Stimulated activated memory B cell treated with anti-CD40 and anti-IgM and Interleukin-4, amounts not matched to agents 10 μg/mL and 1 μg/mL and 100 μg/mL, for 72 hours (primary cell): ENCODE measurements at regions not wholly inside any gene's neighbourhood (a gene's known extent, or its start where the extent isn't known, plus 50 kb on each side); places are given as distances from the start of the nearest gene placed in this dataset.
A peak's percentile ranks its signal among the peaks of the same experiment; 100 is the strongest.

Experiments
- ATAC-seq: fragments of 150-1000 bp; cut with Tn5 transposase; 2 replicates; pipeline ENCODE4 v1.10.0; 2021
- H3K27ac Mint-ChIP-seq: one replicate; pipeline ENCODE4 v1.8.0; 2022; ENCODE audit warnings: mild to moderate bottlenecking, mixed read lengths
- H3K27me3 Mint-ChIP-seq: one replicate; pipeline ENCODE4 v1.8.0; 2022; ENCODE audit warnings: mixed read lengths
- H3K36me3 Mint-ChIP-seq: one replicate; pipeline ENCODE4 v1.8.0; 2022; ENCODE audit warnings: mixed read lengths
- H3K4me1 Mint-ChIP-seq: one replicate; pipeline ENCODE4 v1.8.0; 2022; ENCODE audit warnings: mixed read lengths
- H3K4me3 Mint-ChIP-seq: one replicate; pipeline ENCODE4 v1.8.0; 2022; ENCODE audit warnings: mild to moderate bottlenecking, moderate library complexity, mixed read lengths
- H3K9me3 Mint-ChIP-seq: one replicate; pipeline ENCODE4 v1.8.0; 2022; ENCODE audit warnings: mixed read lengths

DNA sequence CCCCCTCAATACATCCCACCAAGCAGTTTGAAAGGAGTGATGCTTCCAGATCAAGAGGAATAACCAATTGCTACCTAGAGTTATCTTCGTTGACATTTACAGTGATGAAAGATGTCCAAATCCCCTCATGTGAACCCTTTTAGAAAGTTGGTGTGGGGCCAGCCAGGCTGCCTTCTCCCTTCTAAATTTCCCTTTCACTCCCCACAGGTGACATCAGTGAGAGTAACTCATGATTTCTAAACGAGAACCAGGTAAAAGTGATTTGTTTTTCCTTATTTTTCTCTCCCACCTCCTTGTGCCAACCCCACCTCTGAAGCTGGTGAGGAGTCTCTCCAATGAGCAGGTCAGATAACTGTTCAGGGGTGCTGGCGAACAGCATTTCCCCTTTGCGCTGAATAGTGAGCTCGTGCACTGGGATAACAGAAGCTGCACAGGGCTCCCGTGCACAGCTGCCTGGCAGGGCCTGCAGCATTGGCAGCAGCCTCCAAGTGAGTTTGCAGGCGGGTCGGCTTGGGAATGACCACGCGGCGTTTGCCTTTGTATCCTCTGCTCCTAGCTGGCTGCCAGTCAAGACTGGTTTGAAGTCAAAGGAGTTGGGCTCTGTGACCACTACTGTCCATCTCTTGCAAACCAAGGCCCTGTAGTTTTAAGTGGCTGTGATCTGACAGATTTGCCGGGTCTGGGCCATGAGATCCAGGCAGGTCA, 70.2 kb upstream of the CORO2B start:
- Mint-ChIP-seq H3K27me3 (peaks cover 54% of the 10 kb centered on the region), H3K36me3 (no peaks in the 10 kb centered on the region), H3K4me3 (no peak overlapping the region), H3K9me3 (no peaks in the 10 kb centered on the region), H3K27ac (no peak overlapping the region), H3K4me1 (no peaks in the 10 kb centered on the region)
- ATAC-seq = no peak

DNA sequence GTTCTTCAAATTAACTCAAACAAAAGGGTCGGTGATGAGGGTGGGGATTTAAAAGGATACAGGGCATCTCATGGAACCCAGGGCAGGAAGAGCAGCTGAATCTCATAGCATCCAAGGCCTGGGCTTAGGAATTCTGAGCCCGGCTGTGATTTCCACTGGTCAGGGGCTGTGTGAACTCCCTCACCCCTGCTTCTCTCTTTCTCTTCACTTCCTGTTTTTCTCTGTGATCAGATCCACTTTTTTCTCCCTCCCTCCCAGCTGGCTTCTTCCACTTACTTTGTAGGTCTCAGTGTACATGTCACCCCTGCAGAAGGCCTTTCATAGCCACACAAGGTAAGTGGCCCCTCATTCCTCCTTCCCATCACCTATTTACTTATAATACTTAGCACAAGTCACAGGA, 68.2 kb upstream of the CORO2B start:
- H3K36me3 Mint-ChIP-seq = no peaks in the 10 kb centered on the region
- H3K27ac Mint-ChIP-seq = no peak overlapping the region
- H3K9me3 Mint-ChIP-seq = no peaks in the 10 kb centered on the region
- no peaks in the 10 kb centered on the region for H3K4me1 Mint-ChIP-seq
- peaks cover 35% of the 10 kb centered on the region for H3K27me3 Mint-ChIP-seq
- H3K4me3 Mint-ChIP-seq = no peak overlapping the region
- ATAC-seq = no peak

DNA sequence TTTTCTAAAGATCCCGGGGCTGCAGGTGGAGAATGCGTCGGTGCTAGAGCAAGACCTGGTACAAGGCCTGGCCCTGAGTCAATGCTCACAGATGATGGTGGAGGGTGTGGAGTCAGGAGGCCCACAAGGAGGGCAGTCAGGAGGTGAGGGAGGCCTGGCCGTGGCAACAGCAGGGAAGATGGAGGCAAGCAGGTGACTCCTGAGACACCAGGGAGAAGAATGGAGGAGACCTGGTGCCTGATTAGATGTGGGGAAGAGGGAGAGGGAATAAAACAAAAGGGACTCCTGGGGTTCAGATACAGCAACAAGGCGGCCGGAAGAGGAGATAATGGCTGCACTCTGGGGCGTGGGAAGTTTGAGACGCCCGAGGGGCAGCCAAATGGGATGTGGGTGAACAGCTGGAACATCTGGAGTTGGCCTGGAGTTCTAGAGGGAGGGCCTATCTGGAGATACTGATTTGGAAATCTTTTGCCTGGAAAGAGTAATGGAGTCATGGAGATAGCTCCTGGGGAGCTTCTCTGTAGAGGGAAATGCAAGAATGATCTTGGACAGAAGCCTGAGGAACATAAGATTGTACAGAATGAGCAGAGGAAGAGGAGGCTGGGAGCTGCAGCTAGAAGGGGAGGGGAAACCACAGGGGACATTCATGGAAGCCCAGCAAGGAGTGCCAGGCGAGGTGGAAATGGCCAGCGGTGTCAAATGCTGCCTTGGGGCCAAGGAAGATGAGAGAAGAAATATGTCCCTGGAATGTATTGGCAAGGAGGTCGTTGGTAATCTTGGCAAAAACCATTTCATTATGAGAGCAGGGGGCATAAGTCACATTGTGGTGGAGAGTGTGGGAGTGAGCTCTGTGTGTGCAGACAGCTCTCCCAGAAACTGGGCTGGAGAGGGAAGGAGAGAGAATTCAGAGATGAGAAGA, 67.5 kb upstream of the CORO2B start:
- Mint-ChIP-seq H3K4me1 (no peaks in the 10 kb centered on the region), H3K36me3 (no peaks in the 10 kb centered on the region), H3K27ac (no peak overlapping the region), H3K9me3 (no peaks in the 10 kb centered on the region), H3K27me3 (peaks cover 28% of the 10 kb centered on the region), H3K4me3 (no peak overlapping the region)
- ATAC-seq = no peak

DNA sequence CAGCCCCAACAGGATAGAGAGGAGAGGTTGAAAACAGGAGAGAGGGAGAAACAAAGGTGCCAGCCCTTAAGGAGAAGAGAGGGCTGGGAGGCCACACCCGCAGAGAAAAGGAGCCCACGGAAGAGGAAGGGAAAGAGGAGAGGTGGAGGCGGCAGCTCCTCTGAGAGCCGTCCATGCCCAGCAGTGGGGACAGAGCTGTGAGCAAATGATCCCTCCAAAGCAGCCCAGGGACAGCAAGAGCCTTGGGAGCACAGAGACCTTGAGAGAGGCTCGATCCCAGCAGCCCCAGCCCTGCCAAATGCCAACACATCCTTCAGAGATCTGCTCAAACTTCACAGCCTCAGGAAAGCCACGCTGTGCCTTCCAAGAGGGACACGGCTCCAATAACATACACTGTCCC, 66.7 kb upstream of the CORO2B start:
- Mint-ChIP-seq H3K4me3 (no peak overlapping the region), H3K4me1 (no peaks in the 10 kb centered on the region), H3K27ac (no peak overlapping the region), H3K27me3 (peaks cover 20% of the 10 kb centered on the region), H3K36me3 (no peaks in the 10 kb centered on the region), H3K9me3 (no peaks in the 10 kb centered on the region)
- no peak for ATAC-seq

DNA sequence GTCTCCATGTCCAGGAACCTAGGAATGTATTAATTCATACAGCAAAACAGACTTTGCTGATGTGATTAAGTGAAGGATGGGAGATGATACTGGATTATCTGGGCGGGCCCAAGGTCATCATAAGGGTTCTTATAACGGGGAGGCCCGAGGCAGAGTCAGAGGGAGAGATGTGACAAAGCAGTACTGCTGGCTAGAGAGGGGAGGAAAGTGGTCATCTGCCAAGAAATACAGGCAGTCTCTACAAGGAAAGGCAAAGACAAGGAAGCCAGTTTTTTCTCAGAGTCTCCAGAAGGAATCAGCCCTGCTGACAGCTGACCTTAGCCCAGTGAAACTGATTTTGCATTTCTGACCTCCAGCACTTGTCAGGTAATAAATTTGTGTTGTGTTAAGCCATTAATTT, 66.2 kb upstream of the CORO2B start:
- Mint-ChIP-seq H3K27me3 (peaks cover 17% of the 10 kb centered on the region), H3K9me3 (no peaks in the 10 kb centered on the region), H3K27ac (no peak overlapping the region), H3K36me3 (no peaks in the 10 kb centered on the region), H3K4me3 (no peak overlapping the region), H3K4me1 (no peaks in the 10 kb centered on the region)
- no peak for ATAC-seq

DNA sequence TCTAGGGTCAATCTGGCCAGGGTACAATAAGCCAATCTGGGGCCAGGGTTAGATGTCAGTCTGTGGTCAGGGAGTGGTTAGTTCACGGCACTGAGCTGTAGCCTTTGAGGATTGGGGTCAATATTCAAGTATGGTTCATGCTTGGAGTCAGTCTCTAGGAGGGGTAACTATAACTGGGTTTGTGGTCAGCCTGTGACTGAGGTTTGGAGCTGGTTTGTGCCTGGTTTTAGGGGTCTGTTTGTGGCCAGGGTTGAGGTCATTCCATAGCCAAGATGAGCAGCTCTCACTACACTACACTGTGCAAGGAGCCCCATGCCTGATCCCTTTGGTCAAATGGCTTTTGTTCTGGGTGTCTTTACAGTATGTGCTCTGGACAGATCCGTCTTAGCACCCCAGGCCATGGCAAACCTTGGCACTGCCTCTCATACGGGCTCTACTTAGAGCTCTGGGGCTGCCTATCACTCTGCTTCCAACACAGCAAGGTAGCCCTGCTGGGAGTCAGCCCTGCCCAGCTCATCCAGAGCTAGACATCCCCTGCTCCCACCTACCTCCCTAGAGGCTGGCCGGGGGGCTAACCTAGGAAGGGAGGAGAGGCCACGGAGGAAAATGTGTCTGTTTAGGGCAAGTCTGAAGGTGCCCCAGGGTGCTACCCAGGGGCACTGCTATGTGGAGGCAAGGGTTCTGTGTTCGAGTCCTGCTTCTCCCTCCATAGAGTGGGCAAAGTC, 63.3 kb upstream of the CORO2B start:
- peaks cover 24% of the 10 kb centered on the region for H3K27me3 Mint-ChIP-seq
- no peak overlapping the region for H3K27ac Mint-ChIP-seq
- no peaks in the 10 kb centered on the region for H3K36me3 Mint-ChIP-seq
- no peaks in the 10 kb centered on the region for H3K4me1 Mint-ChIP-seq
- H3K4me3 Mint-ChIP-seq = no peak overlapping the region
- ATAC-seq = no peak
- H3K9me3 Mint-ChIP-seq = no peaks in the 10 kb centered on the region

DNA sequence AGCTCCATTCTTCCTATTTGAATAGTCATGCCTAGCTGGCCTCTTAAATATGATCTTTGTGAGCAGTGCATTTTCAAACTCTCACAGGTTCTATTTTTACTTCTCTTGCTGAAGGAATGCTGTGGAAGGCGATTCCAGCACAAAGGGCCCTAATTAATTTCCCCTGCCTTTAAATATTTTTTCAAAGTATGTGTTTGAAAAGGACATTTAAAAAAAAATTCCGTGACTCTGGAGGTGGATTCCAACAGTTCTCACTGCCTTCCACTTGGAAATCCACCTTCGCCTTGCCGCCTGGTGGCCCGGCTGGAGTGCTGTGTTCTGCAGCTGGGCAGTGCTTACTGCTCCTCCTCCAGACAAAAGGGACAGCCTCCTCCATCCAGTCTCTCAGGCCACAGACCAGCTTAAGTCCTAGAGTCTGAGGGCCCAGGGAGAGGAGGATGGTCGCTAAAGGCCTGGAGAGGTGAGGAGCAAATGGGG, 61.5 kb upstream of the CORO2B start:
- no peaks in the 10 kb centered on the region for H3K4me1 Mint-ChIP-seq
- peaks cover 14% of the 10 kb centered on the region for H3K27me3 Mint-ChIP-seq
- no peaks in the 10 kb centered on the region for H3K36me3 Mint-ChIP-seq
- H3K4me3 Mint-ChIP-seq = no peak overlapping the region
- H3K27ac Mint-ChIP-seq = no peak overlapping the region
- peaks cover 3% of the 10 kb centered on the region for H3K9me3 Mint-ChIP-seq
- no peak for ATAC-seq

DNA sequence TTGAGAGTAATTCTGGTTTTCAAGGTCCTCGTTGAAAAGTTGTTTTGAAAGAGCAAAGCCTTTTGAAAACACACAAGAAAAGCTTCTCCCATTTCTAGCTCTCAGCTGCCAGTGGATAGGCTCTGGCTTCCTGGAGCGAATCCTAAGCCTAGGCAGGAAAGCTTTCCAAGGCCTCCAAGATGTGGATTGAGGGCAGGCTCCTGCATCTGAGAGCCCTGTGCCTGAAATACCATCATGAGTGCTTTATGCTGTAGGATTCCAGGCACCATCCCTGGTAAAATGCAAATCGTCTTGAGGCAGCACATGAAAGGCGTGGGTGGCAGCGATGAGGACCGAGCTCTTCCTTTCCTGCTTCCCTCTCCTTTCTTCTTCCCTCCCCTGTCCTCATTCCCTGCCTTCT, 60.7 kb upstream of the CORO2B start:
- no peak for ATAC-seq
- Mint-ChIP-seq H3K27ac (no peak overlapping the region), H3K36me3 (no peaks in the 10 kb centered on the region), H3K4me1 (no peaks in the 10 kb centered on the region), H3K4me3 (no peak overlapping the region), H3K9me3 (peaks cover 3% of the 10 kb centered on the region), H3K27me3 (peaks cover 21% of the 10 kb centered on the region)

DNA sequence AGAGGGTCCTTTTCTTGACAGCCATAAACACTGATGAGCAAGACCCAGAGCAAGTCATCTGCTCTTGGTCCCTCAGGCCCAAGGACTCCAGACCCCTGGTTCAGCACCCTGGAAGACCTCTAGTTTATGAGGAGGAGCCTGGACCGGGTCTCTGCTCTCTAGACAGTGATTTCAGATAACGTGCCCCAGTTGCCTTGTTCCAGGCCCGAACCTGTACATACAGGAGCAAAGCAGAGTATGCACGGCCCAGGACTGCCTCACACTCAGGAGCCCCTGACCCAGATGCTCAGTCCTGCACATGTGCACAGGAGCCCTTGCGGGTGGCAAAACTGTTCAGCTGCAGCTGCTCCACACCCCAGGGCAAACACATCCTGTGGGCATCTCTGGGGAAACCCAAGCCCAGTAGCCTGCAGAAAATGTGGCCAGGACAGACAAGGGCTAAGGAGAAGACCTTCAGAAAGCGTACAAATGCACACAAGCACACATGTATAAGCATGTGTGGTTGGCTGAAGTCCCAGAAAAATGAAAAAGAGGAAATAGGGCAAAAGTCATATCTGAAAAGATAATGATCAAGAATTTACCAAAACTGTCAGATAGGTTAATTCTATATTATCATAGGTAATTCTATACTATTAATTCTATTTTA, 59.9 kb upstream of the CORO2B start:
- Mint-ChIP-seq H3K27me3 (peaks cover 28% of the 10 kb centered on the region), H3K9me3 (peaks cover 3% of the 10 kb centered on the region), H3K27ac (no peak overlapping the region)

DNA sequence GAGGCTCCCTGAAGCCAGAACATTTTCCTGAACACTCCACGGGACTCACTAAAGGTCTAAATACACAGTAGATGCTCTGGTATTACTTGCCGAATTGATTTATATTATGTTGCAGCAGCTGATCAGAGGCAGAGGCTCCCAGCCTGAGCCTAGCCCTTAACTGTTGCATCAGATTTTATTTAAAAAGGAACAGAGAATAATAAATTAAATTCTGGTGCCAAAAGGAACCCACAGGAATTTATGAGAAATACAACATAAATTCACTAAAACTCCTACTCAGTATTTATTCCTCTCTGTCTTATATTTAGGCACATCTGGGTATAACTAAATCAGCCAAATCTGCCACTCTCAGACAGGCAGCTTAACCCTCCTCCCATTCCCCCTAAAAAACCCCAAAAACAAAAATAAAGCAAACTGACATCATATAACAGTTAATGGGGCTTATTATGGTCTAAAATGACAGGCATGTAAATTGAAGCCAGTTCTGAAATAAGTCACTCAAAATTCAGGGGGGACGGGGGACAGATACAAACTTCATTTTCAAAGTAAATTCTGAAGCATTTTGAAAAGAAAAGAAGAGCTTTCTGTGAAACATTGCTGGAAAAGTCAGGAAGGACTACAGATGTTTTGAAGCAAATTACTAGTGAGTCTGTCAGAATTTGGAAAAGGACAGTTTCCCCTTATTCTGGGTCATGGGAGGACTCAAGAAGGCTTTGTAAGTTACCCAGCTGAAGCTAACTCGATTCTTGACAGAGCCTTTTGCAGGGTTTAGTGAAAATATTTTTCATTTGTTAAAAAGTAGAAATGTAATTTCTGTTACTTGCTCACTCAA, 53.8 kb upstream of the CORO2B start:
- no peak overlapping the region for H3K4me3 Mint-ChIP-seq
- no peaks in the 10 kb centered on the region for H3K36me3 Mint-ChIP-seq
- H3K27ac Mint-ChIP-seq = no peak overlapping the region
- H3K9me3 Mint-ChIP-seq = peaks cover 3% of the 10 kb centered on the region
- H3K4me1 Mint-ChIP-seq = peaks cover 26% of the 10 kb centered on the region
- ATAC-seq = no peak
- H3K27me3 Mint-ChIP-seq = peaks cover 31% of the 10 kb centered on the region

More for the DNA sequence above, 59.9 kb upstream of the CORO2B start:
- Mint-ChIP-seq H3K4me1 (no peaks in the 10 kb centered on the region), H3K4me3 (no peak overlapping the region), H3K36me3 (no peaks in the 10 kb centered on the region)
- no peak for ATAC-seq

DNA sequence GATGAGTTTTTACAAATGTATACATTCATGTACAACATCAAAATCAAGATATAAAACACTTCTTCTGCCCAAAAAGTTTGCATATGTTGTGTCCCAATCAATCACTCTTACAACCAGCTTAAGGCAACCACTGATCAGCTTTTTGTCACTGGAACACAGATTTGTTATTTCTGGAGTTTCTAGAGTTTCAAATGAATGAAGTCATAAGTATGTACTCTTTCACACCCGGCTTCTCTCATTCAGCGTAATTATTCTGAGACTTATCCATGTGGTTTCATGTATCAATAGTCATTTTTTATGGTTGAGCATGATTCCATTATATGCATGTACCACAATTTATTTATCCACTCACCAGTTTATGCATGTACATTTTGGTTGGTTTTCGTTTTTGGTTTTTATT, 53.0 kb upstream of the CORO2B start:
- Mint-ChIP-seq H3K36me3 (peaks cover 2% of the 10 kb centered on the region), H3K27ac (no peak overlapping the region), H3K27me3 (peaks cover 35% of the 10 kb centered on the region), H3K9me3 (peaks cover 5% of the 10 kb centered on the region), H3K4me3 (no peak overlapping the region), H3K4me1 (peaks cover 26% of the 10 kb centered on the region)
- no peak for ATAC-seq

DNA sequence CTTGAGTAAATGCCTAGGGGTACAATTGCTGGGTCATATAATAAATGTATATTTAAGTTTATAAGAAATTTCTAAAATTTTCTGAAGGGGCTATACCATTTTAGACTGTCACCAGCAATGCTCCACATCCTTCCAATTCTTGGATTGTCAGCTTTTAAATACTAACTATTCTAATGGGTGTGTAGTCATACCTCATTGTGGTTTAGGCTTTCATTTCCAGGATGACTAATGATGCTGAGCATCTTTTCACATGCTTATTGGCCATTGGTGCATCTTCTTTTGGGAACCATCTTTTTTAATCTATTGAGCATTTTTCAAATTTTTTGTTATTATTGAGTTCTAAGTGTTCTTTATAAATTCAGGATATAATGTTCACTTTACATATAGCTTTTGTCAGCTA, 52.5 kb upstream of the CORO2B start:
- H3K27me3 Mint-ChIP-seq = peaks cover 40% of the 10 kb centered on the region
- ATAC-seq = peak; percentile 59
- peaks cover 26% of the 10 kb centered on the region for H3K4me1 Mint-ChIP-seq
- peaks cover 10% of the 10 kb centered on the region for H3K9me3 Mint-ChIP-seq
- no peak overlapping the region for H3K27ac Mint-ChIP-seq
- peaks cover 7% of the 10 kb centered on the region for H3K36me3 Mint-ChIP-seq
- no peak overlapping the region for H3K4me3 Mint-ChIP-seq

DNA sequence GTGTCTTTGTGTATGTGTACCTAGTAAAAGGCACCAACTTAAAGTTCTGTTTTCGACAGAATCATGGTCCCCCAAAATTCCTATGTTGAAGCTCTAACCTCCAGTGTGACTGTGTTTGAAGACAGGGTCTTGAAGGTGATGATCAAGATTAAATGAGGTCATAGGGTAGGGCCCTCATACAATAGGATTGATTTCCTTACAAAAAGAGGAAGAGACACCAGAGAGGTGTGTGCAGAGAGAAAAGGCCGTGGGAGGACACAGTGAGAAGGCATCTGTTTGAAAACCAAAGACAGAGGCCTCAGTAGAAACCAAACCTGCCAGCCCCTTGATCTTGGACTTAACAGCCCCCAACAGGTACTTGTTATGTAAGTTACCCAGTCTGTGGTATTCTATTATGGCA, 52.0 kb upstream of the CORO2B start:
- peaks cover 43% of the 10 kb centered on the region for H3K27me3 Mint-ChIP-seq
- peaks cover 26% of the 10 kb centered on the region for H3K4me1 Mint-ChIP-seq
- peaks cover 12% of the 10 kb centered on the region for H3K9me3 Mint-ChIP-seq
- ATAC-seq = peak; percentile 78
- H3K27ac Mint-ChIP-seq = no peak overlapping the region
- H3K36me3 Mint-ChIP-seq = peaks cover 10% of the 10 kb centered on the region
- no peak overlapping the region for H3K4me3 Mint-ChIP-seq

DNA sequence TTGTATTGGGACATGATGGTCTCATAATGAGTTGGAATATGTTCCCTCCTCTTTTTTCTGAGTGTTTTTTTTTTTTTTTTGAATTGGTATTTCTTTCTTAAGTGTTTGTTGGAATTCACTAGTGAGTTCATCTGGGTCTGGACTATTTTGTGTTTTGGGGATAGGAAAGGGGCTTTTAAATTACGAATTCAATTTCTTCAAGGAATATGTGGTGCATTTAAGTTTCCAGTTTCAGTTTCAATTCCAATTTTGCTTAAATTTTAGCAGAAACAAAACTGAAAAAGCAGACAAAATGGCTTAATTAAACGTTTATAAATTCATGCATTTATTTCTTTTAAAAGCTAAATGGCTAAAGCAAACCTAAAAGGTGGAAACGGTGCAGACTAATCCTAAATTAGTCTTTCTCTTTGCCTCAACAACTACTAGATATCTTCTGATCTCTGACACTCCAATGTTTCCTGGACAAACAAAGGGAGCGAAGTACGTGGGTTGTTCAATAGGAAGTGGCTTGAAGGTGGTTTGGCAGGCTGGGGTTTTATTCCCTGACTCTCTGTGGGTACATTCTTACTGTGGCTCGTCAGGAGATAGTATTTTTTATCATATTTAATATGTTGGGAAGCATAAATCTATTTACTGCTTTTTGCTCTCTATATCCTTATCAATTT, 50.0 kb upstream of the CORO2B start:
- Mint-ChIP-seq H3K9me3 (peaks cover 21% of the 10 kb centered on the region), H3K4me3 (no peak overlapping the region), H3K4me1 (peaks cover 26% of the 10 kb centered on the region), H3K36me3 (peaks cover 21% of the 10 kb centered on the region), H3K27me3 (peaks cover 37% of the 10 kb centered on the region), H3K27ac (no peak overlapping the region)
- ATAC-seq = no peak
